K562 (cell line): ENCODE measurements at regions not wholly inside any gene's neighbourhood (a gene's known extent, or its start where the extent isn't known, plus 50 kb on each side); places are given as distances from the start of the nearest gene placed in this dataset.

Experiments
- ATAC-seq: fragments of 200-7000 bp; cut with Tn5 transposase; 3 replicates; pipeline ENCODE4 v1.9.1; 2020; ENCODE audit warnings: moderate library complexity
- BruUV-seq: library from RNA; stranded (reverse); fragments of 400-500 nt; replicated peaks from 2 replicates; lab custom pipeline; 2021; lab: Mats Ljungman, UMichigan
- CTCF ChIA-PET: fragments of 300-600 bp; formaldehyde crosslinking; extraction: SDS; loops from one replicate; lab custom pipeline; 2021; ENCODE audit warnings: low intra/inter-chr PET ratio; lab: Yijun Ruan, JAX
- POLR2A ChIA-PET: fragments of 300-600, 350-650 bp; sonication (Branson Sonifier 250); formaldehyde crosslinking; extraction: SDS; loops from one replicate; lab custom pipeline; 2021; ENCODE audit warnings: antibody characterized with exemption, inconsistent platforms; lab: Yijun Ruan, JAX
- DNase-seq, 4 experiments: peaks; one replicate each; pipeline versions ENCODE4 v3.0.0 to v3.0.0-alpha.2; 2011 to 2018; ENCODE audit warnings: low spot score in 3 of 4, mixed read lengths in 3 of 4; ENCODE audit errors: extremely low read depth in 1 of 4
- FAIRE-seq: peaks from 2 replicates; lab custom pipeline; 2011; peaks lifted over from hg19 to GRCh38; lab: Jason Lieb, UNC
- H2AFZ ChIP-seq: 2 replicates; pipeline ENCODE4 v1.6.0; 2011; ENCODE audit warnings: low read depth, low read length, control low read depth, inconsistent platforms
- H3K27ac ChIP-seq: fragments of 200-600 bp; 3 replicates; pipeline ENCODE4 v1.8.0; 2011; ENCODE audit warnings: low read depth, mild to moderate bottlenecking, control low read depth, inconsistent platforms, low read length, moderate library complexity, mixed read lengths; ENCODE audit errors: extremely low read depth
- H3K27me3 ChIP-seq, 2 experiments: fragments of 300-600 bp in 1 of 2; 2 replicates in 1 of 2; 3 replicates in 1 of 2; pipeline versions ENCODE4 v1.6.0 to v1.8.0; 2011; ENCODE audit warnings: inconsistent platforms in 2 of 2, low read length in 2 of 2, mild to moderate bottlenecking in 1 of 2, mixed read lengths in 1 of 2, moderate library complexity in 1 of 2; ENCODE audit not compliant: control insufficient read depth in 2 of 2, insufficient read depth in 2 of 2
- H3K36me3 ChIP-seq: fragments of 300-600 bp; 3 replicates; pipeline ENCODE4 v1.8.0; 2011; ENCODE audit warnings: mild to moderate bottlenecking, low read length, inconsistent platforms; ENCODE audit not compliant: control insufficient read depth, insufficient read depth
- H3K4me1 ChIP-seq, 2 experiments: fragments of 200-600 bp in 1 of 2; replicated peaks in 1 of 2; 2 replicates in 1 of 2; 3 replicates in 1 of 2; pipeline versions ENCODE4 v1.5.1 to v1.8.0; 2011; ENCODE audit warnings: inconsistent platforms in 2 of 2, low read length in 2 of 2, mild to moderate bottlenecking in 1 of 2, mixed read lengths in 1 of 2, moderate library complexity in 1 of 2; ENCODE audit not compliant: control insufficient read depth in 2 of 2, insufficient read depth in 2 of 2
- H3K4me2 ChIP-seq: 2 replicates; pipeline ENCODE4 v1.6.1; 2011; ENCODE audit warnings: low read length, control low read depth, inconsistent platforms, mixed read lengths; ENCODE audit not compliant: insufficient read depth
- H3K4me3 ChIP-seq: fragments of 200-600 bp; sonication (generic), shearing (Covaris generic); 2 replicates; pipeline ENCODE4 v1.5.1; 2016; ENCODE audit warnings: control low read depth, inconsistent platforms
- H3K79me2 ChIP-seq: fragments of 200-600 bp; 3 replicates; pipeline ENCODE4 v1.8.0; 2011; ENCODE audit warnings: low read length, inconsistent platforms; ENCODE audit not compliant: control insufficient read depth, insufficient read depth
- H3K9ac ChIP-seq, 2 experiments: 2 replicates each; pipeline versions ENCODE4 v1.6.0 to v1.6.1; 2011; ENCODE audit warnings: low read depth in 2 of 2, low read length in 2 of 2, control low read depth in 1 of 2, inconsistent platforms in 1 of 2, mild to moderate bottlenecking in 1 of 2, mixed read lengths in 1 of 2; ENCODE audit not compliant: insufficient read depth in 1 of 2
- H3K9me1 ChIP-seq: one replicate; pipeline ENCODE4 v1.6.0; 2011; ENCODE audit warnings: inconsistent platforms, mild to moderate bottlenecking, low read length, moderate library complexity; ENCODE audit not compliant: control insufficient read depth, insufficient read depth
- H3K9me3 ChIP-seq: replicated peaks from 2 replicates; pipeline ENCODE4 v1.5.1; 2011; ENCODE audit warnings: low read depth, low read length, inconsistent platforms; ENCODE audit not compliant: control insufficient read depth, insufficient read depth
- H4K20me1 ChIP-seq: replicated peaks from 2 replicates; pipeline ENCODE4 v1.6.1; 2011; ENCODE audit warnings: low read length, inconsistent platforms, mixed read lengths; ENCODE audit not compliant: control insufficient read depth, insufficient read depth
- CUX1 ChIP-seq: fragments of 200-800 bp; sonication (Bioruptor generic); IDR thresholded peaks from 2 replicates; pipeline ENCODE4 v1.6.1; 2016; ENCODE audit warnings: missing genetic modification characterization, missing compliant biosample characterization
- E2F6 ChIP-seq, 2 experiments: IDR thresholded peaks; 2 replicates each; pipeline ENCODE4 v1.6.1; 2011; ENCODE audit warnings: borderline replicate concordance in 1 of 2, control low read depth in 1 of 2, low read depth in 1 of 2, low read length in 1 of 2, mild to moderate bottlenecking in 1 of 2, mixed read lengths in 1 of 2, moderate library complexity in 1 of 2; ENCODE audit not compliant: insufficient read depth in 1 of 2, insufficient read length in 1 of 2, poor library complexity in 1 of 2, severe bottlenecking in 1 of 2; ENCODE audit errors: extremely low read depth in 1 of 2
- GABPA ChIP-seq: fragments of 200-800 bp; sonication (Bioruptor generic); conservative IDR thresholded peaks from 2 replicates; pipeline ENCODE4 v1.6.1; 2016; ENCODE audit warnings: low read depth, missing genetic modification characterization, missing compliant biosample characterization
- MAFF ChIP-seq: IDR thresholded peaks from 2 replicates; pipeline ENCODE4 v1.6.1; 2012; ENCODE audit warnings: low read length, improper control_type of control experiment
- NFATC3 ChIP-seq: fragments of 450-650 bp; IDR thresholded peaks from 2 replicates; pipeline ENCODE4 v1.6.1; 2017; ENCODE audit warnings: mild to moderate bottlenecking
- NFYB ChIP-seq: IDR thresholded peaks from 2 replicates; pipeline ENCODE4 v1.6.1; 2011; ENCODE audit warnings: mild to moderate bottlenecking, moderate library complexity; ENCODE audit not compliant: insufficient read length; ENCODE audit errors: extremely low read depth
- NR2F6 ChIP-seq: fragments of 450-650 bp; formaldehyde crosslinking; IDR thresholded peaks from 2 replicates; pipeline ENCODE4 v1.4.0; 2020; ENCODE audit warnings: mild to moderate bottlenecking
- RBM22 ChIP-seq: fragments of 200-400 bp; formaldehyde crosslinking; IDR thresholded peaks from 2 replicates; pipeline ENCODE4 v1.6.1; 2018; ENCODE audit warnings: low read length, low read depth; ENCODE audit not compliant: poor library complexity, severe bottlenecking
- ZNF24 ChIP-seq: fragments of 450-650 bp; IDR thresholded peaks from 2 replicates; pipeline ENCODE4 v1.6.1; 2016
- ZNF263 ChIP-seq: sonication (generic); formaldehyde crosslinking; IDR thresholded peaks from 2 replicates; pipeline ENCODE4 v1.8.0; 2022; ENCODE audit warnings: mild to moderate bottlenecking, missing genetic modification reagents, borderline replicate concordance
- ZNF511 ChIP-seq: sonication (generic); formaldehyde crosslinking; IDR thresholded peaks from 2 replicates; pipeline ENCODE4 v1.8.0; 2022; ENCODE audit warnings: mild to moderate bottlenecking, missing genetic modification reagents
- WGBS: fragments of 100-300 bp; shearing (Covaris generic); methylation state at CpG from one replicate; pipeline ENCODE4 v1.1.6; 2016; ENCODE audit warnings: low coverage, mixed read lengths; ENCODE audit not compliant: insufficient coverage; ENCODE audit errors: missing lambda C conversion rate; 5-methylcytosine and 5-hydroxymethylcytosine counted together
- in situ Hi-C: fragments of 300-500 bp; cut with MboI; formaldehyde crosslinking; loops from 4 replicates; pipeline ENCODE4 v1.15.0; 2018; ENCODE audit warnings: inconsistent platforms, mixed read lengths
- intact Hi-C: fragments of 100-400 bp; cut with micrococcal nuclease; formaldehyde crosslinking; loops from 2 replicates; pipeline ENCODE4 v1.14.2; 2022
- TF ChIP-seq, protein P1 (sequence below): fragments of 450-650 bp; formaldehyde crosslinking; IDR thresholded peaks from 2 replicates; pipeline ENCODE4 v1.4.0; 2020; ENCODE audit warnings: mild to moderate bottlenecking, mixed read lengths

DNA sequence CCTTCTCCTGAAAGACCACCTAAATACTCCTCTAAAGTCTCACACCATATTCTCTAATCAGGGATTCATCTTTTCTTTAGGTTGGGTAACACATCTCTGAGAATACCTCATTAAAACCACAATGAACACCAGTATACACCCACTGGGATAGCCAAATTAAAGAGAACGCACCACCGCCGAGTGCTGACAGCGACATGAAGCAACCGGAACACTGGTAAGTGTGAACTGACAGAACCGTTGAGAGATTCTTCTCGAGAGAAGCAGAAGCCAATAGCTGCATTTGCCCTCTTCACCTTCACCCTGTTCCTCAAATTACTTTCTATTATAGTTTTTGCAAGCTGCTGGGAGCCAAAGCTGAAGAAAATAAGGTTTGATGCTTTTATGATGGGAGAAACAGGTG is 318.5 kb downstream of the FBXO15 start (continued):
- TF ChIP-seq GABPA (tag) (no peak), ZNF511 (no peak), NFYB (no peak), ZNF24 (no peak)

DNA sequence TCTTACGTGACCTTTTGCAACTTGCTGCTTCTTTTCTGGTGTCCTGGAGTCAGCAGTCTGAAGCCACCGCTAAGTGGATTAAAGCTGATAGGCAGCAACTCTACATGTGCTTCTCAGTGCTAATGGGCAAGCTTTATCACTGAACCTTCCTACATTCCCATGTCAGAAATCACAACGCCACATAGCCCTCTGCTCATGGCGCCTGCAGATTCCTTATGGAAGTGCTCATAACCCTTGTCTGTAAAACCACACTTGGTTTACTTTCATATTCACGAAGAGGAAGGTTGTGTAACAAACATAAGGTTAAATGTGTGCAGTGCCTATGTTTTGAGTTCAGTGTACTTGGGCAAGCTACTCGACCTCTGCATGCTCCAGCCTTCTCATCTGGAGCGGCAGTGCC is 319.8 kb downstream of the FBXO15 start:
- ChIA-PET CTCF (no interaction called here), POLR2A (no interaction called here)
- H2AFZ ChIP-seq, result no peak overlapping the region
- no peak overlapping the region for H3K27ac ChIP-seq
- no peaks in the 10 kb centered on the region for H3K36me3 ChIP-seq
- in situ Hi-C loops (loop anchor here (25.0 kb wide), 1 partner anchor 1066 kb away; no protein-coding TSS in a partner anchor), intact Hi-C loops (no loop called here)
- no peak for ATAC-seq
- FAIRE-seq, result no peak
- H3K79me2 ChIP-seq, result no peaks in the 10 kb centered on the region
- no peaks in the 10 kb centered on the region for H3K9me1 ChIP-seq
- no peaks in the 10 kb centered on the region for H3K27me3 ChIP-seq
- H3K4me1 ChIP-seq, result no peaks in the 10 kb centered on the region
- no peaks in the 10 kb centered on the region for H4K20me1 ChIP-seq
- no peak overlapping the region for H3K4me3 ChIP-seq
- 0% methylated on average over 3 of the region's 7 CpGs for WGBS
- no peaks in the 10 kb centered on the region for H3K9me3 ChIP-seq
- no peak for DNase-seq
- no peak overlapping the region for H3K9ac ChIP-seq
- BruUV-seq, result no TSS peak
- no peak overlapping the region for H3K4me2 ChIP-seq
- TF ChIP-seq NR2F6 (CRISPR knock-in tag) (no peak), E2F6 (IDR thresholded peaks at IDR 0.05; ENCODE audit: borderline replicate concordance in 1 of 2, extremely low read depth in 1 of 2, insufficient read depth in 1 of 2, insufficient read length in 1 of 2, low read depth in 1 of 2, low read length in 1 of 2, poor library complexity in 1 of 2, severe bottlenecking in 1 of 2) (no peak), MAFF (no peak), RBM22 (no peak), ZNF263 (CRISPR knock-in tag) (no peak), NFATC3 (no peak), CUX1 (no peak)
- TF ChIP-seq, protein P1, sequence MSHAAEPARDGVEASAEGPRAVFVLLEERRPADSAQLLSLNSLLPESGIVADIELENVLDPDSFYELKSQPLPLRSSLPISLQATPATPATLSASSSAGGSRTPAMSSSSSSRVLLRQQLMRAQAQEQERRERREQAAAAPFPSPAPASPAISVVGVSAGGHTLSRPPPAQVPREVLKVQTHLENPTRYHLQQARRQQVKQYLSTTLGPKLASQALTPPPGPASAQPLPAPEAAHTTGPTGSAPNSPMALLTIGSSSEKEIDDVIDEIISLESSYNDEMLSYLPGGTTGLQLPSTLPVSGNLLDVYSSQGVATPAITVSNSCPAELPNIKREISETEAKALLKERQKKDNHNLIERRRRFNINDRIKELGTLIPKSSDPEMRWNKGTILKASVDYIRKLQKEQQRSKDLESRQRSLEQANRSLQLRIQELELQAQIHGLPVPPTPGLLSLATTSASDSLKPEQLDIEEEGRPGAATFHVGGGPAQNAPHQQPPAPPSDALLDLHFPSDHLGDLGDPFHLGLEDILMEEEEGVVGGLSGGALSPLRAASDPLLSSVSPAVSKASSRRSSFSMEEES (CRISPR knock-in tag), result no peak
